ENCODE measurements at regions not wholly inside any gene's neighbourhood (a gene's known extent, or its start where the extent isn't known, plus 50 kb on each side); places are given as distances from the start of the nearest gene placed in this dataset.
A peak's percentile ranks its signal among the peaks of the same experiment; 100 is the strongest.
"Not testable (repeated sequence)": the region's sequence is repeated elsewhere in the genome, so short reads cannot be mapped to it uniquely, and the experiment has no call there.

DNA sequence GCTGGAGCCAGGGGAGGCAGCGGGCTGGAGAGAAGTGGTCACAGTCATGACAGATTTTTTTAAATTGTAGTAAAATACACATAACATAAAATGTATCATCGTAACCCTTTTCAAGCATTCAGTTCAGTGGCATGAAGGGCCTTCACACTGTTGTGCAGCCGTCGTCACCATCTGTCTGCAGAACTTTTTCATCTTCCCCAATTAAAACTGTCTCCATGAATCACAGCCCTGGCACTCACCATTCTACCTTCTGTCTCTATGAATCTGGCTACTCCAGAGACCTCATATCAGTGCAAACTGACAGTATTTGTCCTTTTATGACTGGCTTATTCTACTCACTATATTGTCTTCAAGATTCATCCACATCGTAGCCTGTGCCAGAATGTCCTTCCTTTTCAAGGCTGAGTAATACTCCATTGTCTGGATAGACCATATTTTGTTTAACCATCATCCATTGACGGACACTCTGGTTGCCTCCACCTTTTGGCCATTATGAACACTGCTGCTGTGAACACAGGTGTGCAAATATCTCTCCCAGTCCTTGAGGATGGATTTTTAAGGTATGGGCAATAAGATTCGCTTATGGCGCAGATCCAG is 91.5 kb upstream of the NCOR2 start:
- DNase-seq, result no peak
- in situ Hi-C loops (cut with MboI; ENCODE audit: low pct_unique_long_range_greater_than_20kb, low sequenced_read_pairs), result no loop called here

GRCh38 chr12:124658302-124658701 is 90.9 kb upstream of the NCOR2 start:
- in situ Hi-C loops (cut with MboI; ENCODE audit: low pct_unique_long_range_greater_than_20kb, low sequenced_read_pairs), result no loop called here
- no peak for DNase-seq

GRCh38 chr12:124656947-124657434 is 89.6 kb upstream of the NCOR2 start:
- DNase-seq, result no peak
- in situ Hi-C loops (cut with MboI; ENCODE audit: low pct_unique_long_range_greater_than_20kb, low sequenced_read_pairs), result no loop called here

- peak; percentile 84 for DNase-seq
- in situ Hi-C loops (cut with MboI; ENCODE audit: low pct_unique_long_range_greater_than_20kb, low sequenced_read_pairs), result no loop called here
Observed at GRCh38 chr12:124655698-124656516, 88.5 kb upstream of the NCOR2 start.

DNA sequence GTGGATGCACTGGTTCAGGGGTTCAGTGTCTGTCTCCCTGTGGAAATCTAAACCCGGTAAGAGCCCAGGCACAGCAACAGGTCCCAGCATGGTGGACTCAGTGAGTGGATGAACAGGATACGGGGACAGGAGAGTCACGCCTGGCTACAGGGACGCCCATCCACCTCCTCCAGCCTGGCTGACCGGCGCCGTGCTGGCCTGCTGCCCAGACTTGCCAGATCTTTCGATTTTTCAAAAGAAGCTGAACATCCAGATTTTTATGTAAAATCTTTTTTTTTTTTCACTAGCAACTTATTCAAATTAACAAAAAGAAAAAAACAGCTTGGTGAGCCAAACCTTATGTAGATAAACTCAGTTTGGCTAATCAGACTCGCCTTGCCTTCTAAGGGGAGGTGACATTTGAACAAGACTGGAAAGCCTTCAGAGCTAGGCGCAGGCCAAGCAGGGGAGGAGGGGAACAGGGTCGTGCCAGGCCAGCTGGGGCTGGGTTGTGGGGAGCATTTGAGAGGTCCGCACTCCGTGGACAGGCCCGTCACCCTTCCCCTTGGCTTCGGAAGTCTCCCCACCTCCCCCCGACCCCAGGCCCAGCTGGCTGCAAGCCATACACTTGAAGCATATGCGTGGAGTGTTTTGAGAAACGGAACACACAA is 87.8 kb upstream of the NCOR2 start:
- in situ Hi-C loops (cut with MboI; ENCODE audit: low pct_unique_long_range_greater_than_20kb, low sequenced_read_pairs), result no loop called here
- no peak for DNase-seq

- in situ Hi-C loops (cut with MboI; ENCODE audit: low pct_unique_long_range_greater_than_20kb, low sequenced_read_pairs), result no loop called here
- DNase-seq, result no peak
Observed at GRCh38 chr12:124654666-124655047, 87.2 kb upstream of the NCOR2 start.

- no peak for DNase-seq
- in situ Hi-C loops (cut with MboI; ENCODE audit: low pct_unique_long_range_greater_than_20kb, low sequenced_read_pairs), result no loop called here
Observed at GRCh38 chr12:124653169-124653931, 85.9 kb upstream of the NCOR2 start.

DNA sequence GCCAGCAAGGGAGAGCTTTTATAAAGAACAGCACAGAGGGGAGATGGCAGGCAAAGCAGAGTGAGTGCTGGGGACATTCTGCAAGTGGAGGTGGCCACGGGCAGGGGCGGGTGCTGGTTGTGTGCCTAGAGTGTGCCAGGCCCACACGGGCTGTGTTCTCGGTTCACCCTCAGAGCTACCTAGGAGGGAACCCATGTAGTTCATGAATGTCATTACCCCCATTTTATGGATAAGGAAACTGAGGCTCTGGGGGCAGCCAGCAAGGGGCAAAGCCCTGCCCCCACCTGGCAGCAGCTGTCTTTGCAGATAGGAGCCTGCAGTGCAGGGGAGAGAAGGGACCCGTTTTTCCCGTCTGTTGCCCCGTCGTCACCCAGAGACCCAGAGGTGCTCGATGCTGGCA is 85.2 kb upstream of the NCOR2 start:
- in situ Hi-C loops (cut with MboI; ENCODE audit: low pct_unique_long_range_greater_than_20kb, low sequenced_read_pairs), result no loop called here
- no peak for DNase-seq

- DNase-seq, result no peak
Observed at GRCh38 chr12:124651516-124652273, 84.3 kb upstream of the NCOR2 start.

DNA sequence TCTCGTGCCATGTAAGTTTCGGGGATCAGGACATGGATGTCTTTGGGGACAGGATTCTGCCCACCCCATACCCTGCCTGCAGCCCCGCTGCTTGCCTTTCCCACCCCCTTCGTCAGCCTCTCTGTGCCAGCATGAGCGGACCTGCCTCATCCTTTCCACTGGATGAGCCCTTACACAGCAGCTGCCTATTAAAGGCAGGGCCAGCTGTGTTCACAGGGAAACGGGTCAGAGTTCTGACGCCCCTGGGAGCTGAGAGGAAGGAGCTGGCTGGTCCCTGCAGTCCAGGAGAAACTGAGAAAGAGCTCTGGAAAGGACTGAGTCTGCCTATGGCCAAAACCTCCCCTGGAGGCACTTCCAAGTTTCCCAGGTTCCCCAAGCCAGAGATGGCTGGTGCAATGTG is 83.5 kb upstream of the NCOR2 start:
- in situ Hi-C loops (cut with MboI; ENCODE audit: low pct_unique_long_range_greater_than_20kb, low sequenced_read_pairs), result no loop called here
- no peak for DNase-seq

More at GRCh38 chr12:124651516-124652273, 84.3 kb upstream of the NCOR2 start:
- in situ Hi-C loops (cut with MboI; ENCODE audit: low pct_unique_long_range_greater_than_20kb, low sequenced_read_pairs), result no loop called here

DNA sequence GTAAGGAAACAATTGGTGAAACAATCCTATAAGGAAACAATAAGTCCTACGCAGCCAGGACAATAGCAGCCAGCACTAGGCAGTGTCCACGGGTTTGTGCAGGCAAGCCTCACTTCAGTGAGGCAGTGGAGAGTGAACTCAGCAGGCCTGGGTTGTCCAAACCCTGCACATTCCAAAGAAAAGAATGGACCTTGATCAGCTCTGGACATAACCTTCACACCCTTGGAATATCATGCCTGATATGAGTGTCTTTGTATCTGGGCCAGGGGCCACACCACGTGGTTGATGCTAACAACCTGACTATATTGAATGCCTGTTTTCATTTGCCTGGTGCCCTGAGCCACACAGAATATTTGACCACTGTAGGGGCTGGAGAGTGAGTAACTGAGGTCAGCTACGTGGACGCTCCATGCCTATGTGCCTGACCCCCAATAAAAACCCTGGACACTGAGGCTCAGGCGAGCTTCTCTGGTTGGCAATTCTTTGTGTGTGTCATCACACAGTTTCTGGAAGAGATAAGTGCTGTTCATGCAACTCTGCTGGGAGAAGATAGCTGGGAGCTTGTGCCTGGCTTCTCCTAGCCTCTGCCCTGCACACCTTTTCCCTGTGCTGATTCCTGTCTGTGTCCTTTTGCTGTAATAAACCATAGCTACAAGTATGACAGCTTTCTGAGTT is 81.4 kb upstream of the NCOR2 start:
- in situ Hi-C loops (cut with MboI; ENCODE audit: low pct_unique_long_range_greater_than_20kb, low sequenced_read_pairs), result no loop called here
- DNase-seq, result no peak

GRCh38 chr12:124647316-124647715 is 79.9 kb upstream of the NCOR2 start:
- in situ Hi-C loops (cut with MboI; ENCODE audit: low pct_unique_long_range_greater_than_20kb, low sequenced_read_pairs), result no loop called here
- no peak for DNase-seq

GRCh38 chr12:124646385-124647230 is 79.2 kb upstream of the NCOR2 start:
- in situ Hi-C loops (cut with MboI; ENCODE audit: low pct_unique_long_range_greater_than_20kb, low sequenced_read_pairs), result no loop called here
- peak; percentile 49 for DNase-seq

GRCh38 chr12:124645530-124646244 is 78.3 kb upstream of the NCOR2 start:
- no peak for DNase-seq
- in situ Hi-C loops (cut with MboI; ENCODE audit: low pct_unique_long_range_greater_than_20kb, low sequenced_read_pairs), result no loop called here

GRCh38 chr12:124643768-124644167 is 76.4 kb upstream of the NCOR2 start:
- DNase-seq; in situ Hi-C loops (cut with MboI; ENCODE audit: low pct_unique_long_range_greater_than_20kb, low sequenced_read_pairs): not testable (repeated sequence)

GRCh38 chr12:124642105-124642504 is 74.7 kb upstream of the NCOR2 start:
- DNase-seq, result no peak
- in situ Hi-C loops (cut with MboI; ENCODE audit: low pct_unique_long_range_greater_than_20kb, low sequenced_read_pairs), result no loop called here

GRCh38 chr12:124641591-124641990 is 74.2 kb upstream of the NCOR2 start:
- in situ Hi-C loops (cut with MboI; ENCODE audit: low pct_unique_long_range_greater_than_20kb, low sequenced_read_pairs), result no loop called here
- DNase-seq, result no peak
